K562 (cell line): ENCODE measurements at regions not wholly inside any gene's neighbourhood (a gene's known extent, or its start where the extent isn't known, plus 50 kb on each side); places are given as distances from the start of the nearest gene placed in this dataset.

Source experiments
- CEBPG ChIP-seq, 3 experiments: fragments of 200-800 bp in 1 of 3; sonication (Bioruptor generic) in 1 of 3; sonication (generic) in 1 of 3; formaldehyde crosslinking in 1 of 3; IDR thresholded peaks in 2 of 3; conservative IDR thresholded peaks in 1 of 3; 2 replicates each; pipeline versions ENCODE4 v1.6.1 to v1.8.0; 2016 to 2022; ENCODE audit warnings: missing compliant biosample characterization in 2 of 3, missing genetic modification characterization in 2 of 3, mild to moderate bottlenecking in 1 of 3, missing genetic modification reagents in 1 of 3
- DEAF1 ChIP-seq: fragments of 450-650 bp; formaldehyde crosslinking; IDR thresholded peaks from 2 replicates; pipeline ENCODE4 v1.4.0; 2020; ENCODE audit warnings: mild to moderate bottlenecking, moderate library complexity
- ERF ChIP-seq: fragments of 450-650 bp; formaldehyde crosslinking; IDR thresholded peaks from 2 replicates; pipeline ENCODE4 v1.4.0; 2020; ENCODE audit warnings: mild to moderate bottlenecking, mixed read lengths
- MAFF ChIP-seq: IDR thresholded peaks from 2 replicates; pipeline ENCODE4 v1.6.1; 2012; ENCODE audit warnings: low read length, improper control_type of control experiment
- MED1 ChIP-seq: sonication (generic); formaldehyde crosslinking; IDR thresholded peaks from 2 replicates; pipeline ENCODE4 v1.8.1; 2023; ENCODE audit warnings: missing genetic modification reagents, borderline replicate concordance
- MGA ChIP-seq: fragments of 450-650 bp; IDR thresholded peaks from 2 replicates; pipeline ENCODE4 v1.6.1; 2016; ENCODE audit warnings: mild to moderate bottlenecking, moderate library complexity
- POLR2B ChIP-seq: fragments of 450-650 bp; IDR thresholded peaks from 2 replicates; pipeline ENCODE4 v1.6.1; 2018; ENCODE audit warnings: low read depth; ENCODE audit not compliant: partially characterized antibody
- PURB ChIP-seq: sonication (generic); formaldehyde crosslinking; IDR thresholded peaks from 2 replicates; pipeline ENCODE4 v1.9.0; 2021; ENCODE audit warnings: low read depth, mild to moderate bottlenecking, missing genetic modification reagents
- ZNF592 ChIP-seq: fragments of 450-650 bp; IDR thresholded peaks from 2 replicates; pipeline ENCODE4 v1.6.1; 2017; ENCODE audit warnings: antibody characterized with exemption, mild to moderate bottlenecking
- ZNF764 ChIP-seq: fragments of 250-450 bp; sonication (Bioruptor Pico); IDR thresholded peaks from 2 replicates; pipeline ENCODE4 v1.4.0; 2020; ENCODE audit warnings: low read depth, mild to moderate bottlenecking, moderate library complexity

- TF ChIP-seq MGA = no peak
- TF ChIP-seq CEBPG (CRISPR knock-in tag; IDR thresholded peaks at IDR 0.05) = no peak
- no peak for TF ChIP-seq CEBPG (tag; conservative IDR thresholded peaks at IDR 0.05 in 1 of 2, IDR thresholded peaks at IDR 0.05 in 1 of 2)
- no peak for TF ChIP-seq PURB
- no peak for TF ChIP-seq DEAF1 (CRISPR knock-in tag)
- TF ChIP-seq POLR2B = no peak
- TF ChIP-seq MAFF = no peak
- TF ChIP-seq ZNF592 = no peak
- TF ChIP-seq ZNF764 (CRISPR knock-in tag) = no peak
- no peak for TF ChIP-seq MED1 (CRISPR knock-in tag)
- no peak for TF ChIP-seq ERF
Observed at GRCh38 chr10:130757821-130758489, 553.6 kb downstream of the TCERG1L start (continued).
